HG03469 (cell line): ENCODE measurements at regions not wholly inside any gene's neighbourhood (a gene's known extent, or its start where the extent isn't known, plus 50 kb on each side); places are given as distances from the start of the nearest gene placed in this dataset.

Experiments used
- ATAC-seq: cut with Tn5 transposase; IDR thresholded peaks from one replicate; pipeline ENCODE4 v1.9.1; 2021; ENCODE audit warnings: mild to moderate bottlenecking, moderate library complexity, moderate number of reproducible peaks; ENCODE audit not compliant: unreplicated experiment

- ATAC-seq, result no peak
Measured at GRCh38 chr12:115519359-115519758, 758.1 kb downstream of the MED13L start.

- ATAC-seq, result no peak
Measured at GRCh38 chr12:115517913-115518312, 759.6 kb downstream of the MED13L start.

- ATAC-seq, result no peak
Measured at GRCh38 chr12:115511986-115512711, 765.3 kb downstream of the MED13L start.

- no peak for ATAC-seq
Measured at GRCh38 chr12:115511305-115511704, 766.2 kb downstream of the MED13L start.

GRCh38 chr12:115508990-115509389, 768.5 kb downstream of the MED13L start:
- no peak for ATAC-seq

GRCh38 chr12:115507951-115508722, 769.4 kb downstream of the MED13L start:
- ATAC-seq, result no peak

DNA sequence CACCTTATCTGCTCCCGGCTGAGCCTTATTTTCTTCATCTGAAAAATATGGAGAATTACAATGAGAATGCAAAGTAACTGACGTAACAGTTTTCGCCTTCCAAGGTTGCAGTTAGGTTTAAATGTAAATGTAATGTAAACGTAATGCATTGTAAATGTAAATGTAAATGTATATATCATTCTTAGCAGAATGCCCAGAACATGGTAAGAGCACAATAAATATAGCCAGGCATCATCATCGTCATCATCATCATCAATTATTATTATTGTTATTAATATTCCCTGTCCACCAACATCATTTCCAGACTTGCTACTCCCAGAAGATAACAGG, 770.0 kb downstream of the MED13L start:
- no peak for ATAC-seq

- no peak for ATAC-seq
Measured at GRCh38 chr12:115506822-115507559, 770.5 kb downstream of the MED13L start.

DNA sequence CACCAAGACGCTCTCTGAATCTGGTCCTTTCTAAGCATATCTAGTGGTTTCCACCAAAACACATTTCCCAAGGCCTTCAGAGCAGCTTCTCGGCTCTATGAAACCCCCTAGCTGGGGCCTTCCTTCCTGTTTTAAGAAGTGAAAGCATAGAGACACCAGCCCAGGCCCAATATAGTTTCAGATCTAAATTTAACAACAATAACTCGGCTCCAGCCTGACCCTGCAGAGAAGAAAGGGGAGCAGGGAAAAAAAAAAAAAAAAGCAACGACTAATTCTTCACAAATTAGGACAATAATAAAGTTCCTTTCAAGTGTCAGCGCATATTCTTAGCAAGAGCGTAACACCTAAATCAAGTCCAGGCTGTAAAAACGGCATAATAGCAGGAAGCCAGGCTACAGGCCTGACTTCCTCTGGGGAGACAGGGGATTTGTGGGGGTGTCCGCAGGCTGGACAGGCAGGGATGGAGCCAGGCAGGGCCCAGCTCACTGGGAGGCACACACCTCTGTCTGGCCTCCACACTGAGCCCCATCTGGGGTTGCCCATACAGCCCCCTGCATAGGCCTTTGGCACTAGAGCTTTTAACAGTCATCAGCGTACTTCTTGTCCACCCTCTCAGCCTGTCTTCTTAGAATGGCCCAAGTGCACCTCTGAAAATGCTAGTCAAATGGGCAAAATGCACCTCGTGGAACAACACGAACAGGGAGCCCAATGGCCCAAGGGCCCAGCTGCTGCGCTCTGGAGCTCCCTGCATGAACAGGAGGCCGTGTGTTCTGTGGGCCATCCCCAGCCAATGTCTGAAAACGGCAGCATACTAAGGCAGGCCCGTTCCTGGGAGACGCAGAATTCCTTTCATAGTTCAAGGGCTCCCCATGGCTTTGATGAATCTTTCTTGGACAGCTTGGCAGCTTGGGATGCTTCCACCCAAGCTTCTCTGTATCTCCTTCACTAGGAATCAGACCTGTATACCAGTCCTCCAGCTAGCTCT, 772.9 kb downstream of the MED13L start:
- peak; percentile 72 for ATAC-seq

DNA sequence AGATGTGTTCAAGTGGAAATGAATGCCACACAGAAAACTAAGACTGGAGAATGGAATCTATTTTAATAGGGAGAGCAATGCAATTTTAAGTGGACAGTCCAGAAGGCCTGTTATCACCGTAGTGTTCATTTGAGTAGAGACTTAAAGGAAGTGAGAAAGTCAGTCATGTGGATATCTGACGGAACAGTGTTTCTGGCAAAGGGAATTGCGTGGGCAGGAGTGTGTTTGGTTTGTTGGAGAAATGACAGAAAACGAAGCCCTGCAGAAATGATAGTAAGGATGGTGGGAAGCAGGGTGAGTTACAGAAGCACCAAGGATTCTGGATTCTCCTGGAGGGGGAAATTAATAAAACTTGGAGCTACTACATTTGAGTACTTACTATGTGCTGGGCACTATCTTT, 776.6 kb downstream of the MED13L start:
- ATAC-seq, result no peak

DNA sequence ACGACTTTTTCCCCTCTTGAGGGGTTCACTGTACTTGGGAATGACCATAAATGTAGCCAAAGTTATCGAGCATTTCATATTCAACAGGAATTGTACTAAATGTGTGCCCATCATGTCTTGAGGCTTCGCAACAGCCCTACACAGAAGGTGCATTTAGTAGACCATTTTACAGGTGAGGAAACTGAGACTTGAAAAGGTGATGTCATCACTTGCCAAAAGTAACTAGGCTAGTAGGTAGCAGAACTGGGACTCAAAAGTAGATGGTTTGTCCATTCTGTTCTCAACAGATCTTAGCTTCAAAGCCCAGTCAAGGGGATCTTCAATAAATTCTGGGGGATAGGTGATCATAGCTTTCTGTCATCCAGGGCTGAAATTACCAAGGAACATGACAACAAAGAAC, 782.2 kb downstream of the MED13L start:
- no peak for ATAC-seq

DNA sequence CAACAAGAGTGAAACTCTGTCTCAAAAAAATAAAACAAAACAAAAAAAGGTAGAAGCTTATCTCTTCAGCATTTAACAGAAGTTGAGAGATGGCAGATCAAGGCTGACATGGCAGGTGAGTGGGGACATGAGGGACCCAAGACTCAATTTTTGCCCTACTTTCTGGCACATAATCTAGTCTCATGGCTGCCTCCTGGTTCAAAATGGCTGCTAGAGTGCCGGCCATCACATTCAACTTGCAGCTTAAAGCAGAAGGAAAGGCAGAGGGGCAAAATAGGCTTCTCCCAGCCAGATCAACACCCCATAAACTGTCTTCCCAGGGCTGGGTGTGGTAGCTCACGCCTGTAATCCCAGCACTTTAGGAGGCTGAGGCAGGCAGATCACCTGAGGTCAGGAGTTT, 784.9 kb downstream of the MED13L start:
- no peak for ATAC-seq

GRCh38 chr12:115491511-115492250, 785.8 kb downstream of the MED13L start:
- no peak for ATAC-seq

GRCh38 chr12:115489253-115489652, 788.2 kb downstream of the MED13L start:
- no peak for ATAC-seq

- ATAC-seq, result no peak
Measured at GRCh38 chr12:115485967-115486366, 791.5 kb downstream of the MED13L start.

DNA sequence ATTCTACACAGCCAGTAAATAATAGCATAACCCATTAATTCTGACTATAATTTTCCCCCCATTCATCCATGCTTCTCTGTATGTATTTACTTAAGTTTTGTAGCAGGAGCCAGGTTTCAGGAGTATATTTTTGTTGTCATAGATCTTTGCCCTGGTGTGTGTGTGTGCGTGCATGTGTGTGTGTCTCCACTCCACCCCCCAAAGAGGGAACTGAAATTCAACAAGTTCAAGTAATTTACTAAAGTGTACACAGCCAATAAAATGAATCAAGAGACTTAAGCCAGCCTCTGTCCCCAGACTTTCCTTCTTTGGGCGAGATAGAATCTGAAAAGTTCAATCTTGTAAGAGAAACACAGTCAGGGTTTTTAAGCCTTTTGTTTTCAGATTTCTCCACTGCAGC, 792.0 kb downstream of the MED13L start:
- ATAC-seq, result no peak

GRCh38 chr12:115482943-115483342, 794.5 kb downstream of the MED13L start:
- no peak for ATAC-seq

DNA sequence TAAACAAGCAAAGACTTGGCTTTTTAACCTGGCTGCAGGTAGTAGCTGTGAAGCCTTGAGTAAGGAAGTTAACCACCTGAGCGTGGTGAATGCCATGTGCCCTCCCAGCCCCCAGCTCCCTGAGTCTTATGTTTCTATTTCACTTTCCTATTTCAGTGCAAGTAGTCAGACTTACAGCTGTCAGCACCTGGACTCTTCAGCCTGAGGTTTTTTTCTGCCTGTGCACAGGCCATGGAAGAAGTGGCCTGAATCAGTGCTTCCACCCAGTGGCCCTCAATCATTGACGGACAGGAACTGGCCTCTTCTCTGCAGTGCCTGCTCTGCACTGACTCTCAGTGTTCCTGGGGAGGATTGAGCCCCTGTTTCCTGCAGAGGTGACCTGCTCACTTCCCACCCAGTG, 796.4 kb downstream of the MED13L start:
- ATAC-seq, result peak; percentile 61

- no peak for ATAC-seq
Measured at GRCh38 chr12:115478505-115478904, 794.5 kb upstream of the TBX3 start.
